Common myeloid progenitor, CD34-positive (primary cell): ENCODE measurements at regions not wholly inside any gene's neighbourhood (a gene's known extent, or its start where the extent isn't known, plus 50 kb on each side); places are given as distances from the start of the nearest gene placed in this dataset.

Experiments used
- CTCF ChIA-PET: fragments of 350-600 bp; sonication (Branson Sonifier 250); formaldehyde crosslinking; loops from one replicate; lab custom pipeline; 2021; ENCODE audit warnings: antibody characterized with exemption; lab: Charles Lee
- POLR2A ChIA-PET: fragments of 350-600 bp; sonication (Branson Sonifier 250); formaldehyde crosslinking; loops from one replicate; lab custom pipeline; 2021; ENCODE audit warnings: antibody characterized with exemption; lab: Charles Lee
- DNase-seq, 3 donors: peaks; one replicate each; pipeline versions ENCODE4 v3.0.0 to v3.0.0-alpha.2; 2013
- H3K27ac ChIP-seq, 2 experiments: 1 replicate in 1 of 2; 2 replicates in 1 of 2; pipeline ENCODE4 v1.7.0; 2013; ENCODE audit warnings: inconsistent platforms in 2 of 2, low read length in 2 of 2, mild to moderate bottlenecking in 2 of 2, low read depth in 1 of 2, moderate library complexity in 1 of 2; ENCODE audit not compliant: severe bottlenecking in 2 of 2, insufficient read depth in 1 of 2, poor library complexity in 1 of 2
- H3K27me3 ChIP-seq, 5 experiments: replicated peaks in 2 of 5; 1 replicate in 3 of 5; 2 replicates in 2 of 5; pipeline versions ENCODE4 v1.6.1 to v1.7.0; 2013; ENCODE audit warnings: low read length in 4 of 5, mild to moderate bottlenecking in 2 of 5, moderate library complexity in 2 of 5, inconsistent platforms in 1 of 5; ENCODE audit not compliant: insufficient read depth in 5 of 5, control insufficient read depth in 4 of 5
- H3K36me3 ChIP-seq, 4 experiments: 1 replicate in 2 of 4; 2 replicates in 2 of 4; pipeline versions ENCODE4 v1.6.1 to v1.7.0; 2013; ENCODE audit warnings: low read length in 3 of 4, control low read depth in 1 of 4, mild to moderate bottlenecking in 1 of 4; ENCODE audit not compliant: control insufficient read depth in 4 of 4, insufficient read depth in 4 of 4
- H3K4me1 ChIP-seq, 4 experiments: 1 replicate in 3 of 4; 2 replicates in 1 of 4; pipeline versions ENCODE4 v1.6.1 to v1.7.1; 2013; ENCODE audit warnings: low read length in 3 of 4, mild to moderate bottlenecking in 3 of 4, control low read depth in 1 of 4, inconsistent platforms in 1 of 4, moderate library complexity in 1 of 4; ENCODE audit not compliant: control insufficient read depth in 4 of 4, insufficient read depth in 4 of 4; ENCODE audit errors: control extremely low read depth in 1 of 4
- H3K4me3 ChIP-seq, 7 experiments: 1 replicate in 4 of 7; 2 replicates in 3 of 7; pipeline versions ENCODE4 v1.5.1 to v1.7.0; 2013; ENCODE audit warnings: mild to moderate bottlenecking in 7 of 7, low read length in 6 of 7, moderate library complexity in 6 of 7, inconsistent platforms in 2 of 7, low read depth in 2 of 7, control low read depth in 1 of 7; ENCODE audit not compliant: insufficient read depth in 4 of 7, control insufficient read depth in 1 of 7; ENCODE audit errors: extremely low read depth in 1 of 7
- H3K9me3 ChIP-seq, 5 experiments: 1 replicate in 4 of 5; 2 replicates in 1 of 5; pipeline versions ENCODE4 v1.6.1 to v1.7.1; 2013; ENCODE audit warnings: low read length in 4 of 5, mild to moderate bottlenecking in 2 of 5, inconsistent platforms in 1 of 5, low read depth in 1 of 5, moderate library complexity in 1 of 5; ENCODE audit not compliant: control insufficient read depth in 4 of 5, insufficient read depth in 2 of 5; ENCODE audit errors: control extremely low read depth in 1 of 5
- WGBS: methylation state at CpG from one replicate; pipeline ENCODE4 v1.1.5; 2013; ENCODE audit not compliant: insufficient coverage; 5-methylcytosine and 5-hydroxymethylcytosine counted together

DNA sequence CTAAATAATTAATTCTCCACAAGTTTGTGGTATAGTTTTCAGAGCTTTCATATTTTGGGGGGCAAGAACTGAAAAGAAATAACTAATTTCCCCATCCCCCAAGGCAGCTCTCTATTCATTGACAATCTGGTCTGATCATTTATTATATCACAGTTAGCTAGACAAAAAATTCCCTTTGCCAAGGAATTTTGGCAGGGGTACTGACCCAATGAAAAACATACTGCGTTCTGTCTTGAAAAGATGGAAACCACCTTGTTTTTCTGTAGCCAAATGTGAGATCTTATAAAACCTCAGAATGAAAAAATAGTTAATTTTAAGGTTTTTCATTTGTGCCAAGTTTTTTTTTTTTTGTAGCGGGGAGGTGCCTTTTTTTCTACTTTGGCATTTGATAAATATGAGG lies 1008.9 kb downstream of the EFNA5 start:
- POLR2A ChIA-PET: no interaction called here
- H3K4me3 ChIP-seq: no peak overlapping the region
- WGBS: 100% methylated on average over 1 of the region's 2 CpGs
- no peaks in the 10 kb centered on the region for H3K36me3 ChIP-seq
- H3K9me3 ChIP-seq: peaks cover 0 to 3% (median 0%) of the 10 kb centered on the region in 5 experiments
- H3K4me1 ChIP-seq: no peaks in the 10 kb centered on the region
- CTCF ChIA-PET: no interaction called here
- DNase-seq: no peak
- no peak overlapping the region for H3K27ac ChIP-seq
- H3K27me3 ChIP-seq: no peaks in the 10 kb centered on the region

DNA sequence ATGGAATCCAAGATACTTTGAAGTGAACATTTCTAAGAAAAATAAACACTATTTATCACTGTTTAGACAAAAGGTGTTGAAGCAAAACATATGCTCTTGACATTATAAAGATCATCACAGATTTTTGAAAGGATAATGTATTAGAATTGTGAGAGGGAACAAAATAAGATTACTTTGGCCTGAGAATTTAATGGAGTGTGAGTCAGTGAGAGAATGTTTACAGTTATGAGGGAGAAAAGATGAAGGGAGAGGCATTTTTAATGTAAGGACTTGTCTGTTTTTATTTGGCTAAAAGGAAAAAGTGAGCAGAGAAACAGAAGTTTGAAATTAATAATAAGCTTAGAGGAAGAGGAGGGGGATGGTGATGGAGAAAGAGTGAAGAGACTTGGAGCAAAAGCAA lies 1010.1 kb downstream of the EFNA5 start:
- no peaks in the 10 kb centered on the region for H3K36me3 ChIP-seq
- H3K27ac ChIP-seq: no peak overlapping the region
- ChIA-PET CTCF (no interaction called here), POLR2A (no interaction called here)
- no peak overlapping the region for H3K4me3 ChIP-seq
- no peak for DNase-seq
- no peaks in the 10 kb centered on the region for H3K4me1 ChIP-seq
- peaks cover 0 to 3% (median 0%) of the 10 kb centered on the region in 5 experiments for H3K9me3 ChIP-seq
- H3K27me3 ChIP-seq: no peaks in the 10 kb centered on the region

DNA sequence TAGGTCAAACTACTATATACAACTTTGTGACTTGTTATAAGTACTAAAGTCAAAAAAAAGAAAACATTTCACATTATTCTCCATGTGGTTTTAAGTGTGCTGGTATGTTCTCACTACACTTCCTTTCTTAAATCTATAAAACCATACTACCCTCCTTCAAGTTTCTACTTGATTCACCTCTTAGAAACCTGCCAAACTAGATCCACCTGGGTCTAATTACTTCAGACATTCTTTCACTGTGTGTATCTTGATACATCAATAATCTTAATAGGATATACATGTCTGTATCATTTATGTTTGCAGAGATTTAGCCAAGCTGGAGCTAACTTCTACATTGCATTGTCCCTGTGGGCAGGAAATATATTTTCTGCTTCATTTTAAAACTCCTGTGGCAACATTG lies 1012.6 kb downstream of the EFNA5 start:
- no peaks in the 10 kb centered on the region for H3K36me3 ChIP-seq
- POLR2A ChIA-PET: no interaction called here
- CTCF ChIA-PET: no interaction called here
- no peak overlapping the region for H3K4me3 ChIP-seq
- H3K4me1 ChIP-seq: no peaks in the 10 kb centered on the region
- H3K9me3 ChIP-seq: peaks cover 0 to 6% (median 0%) of the 10 kb centered on the region in 5 experiments
- H3K27ac ChIP-seq: no peak overlapping the region
- DNase-seq: no peak
- no peaks in the 10 kb centered on the region for H3K27me3 ChIP-seq

DNA sequence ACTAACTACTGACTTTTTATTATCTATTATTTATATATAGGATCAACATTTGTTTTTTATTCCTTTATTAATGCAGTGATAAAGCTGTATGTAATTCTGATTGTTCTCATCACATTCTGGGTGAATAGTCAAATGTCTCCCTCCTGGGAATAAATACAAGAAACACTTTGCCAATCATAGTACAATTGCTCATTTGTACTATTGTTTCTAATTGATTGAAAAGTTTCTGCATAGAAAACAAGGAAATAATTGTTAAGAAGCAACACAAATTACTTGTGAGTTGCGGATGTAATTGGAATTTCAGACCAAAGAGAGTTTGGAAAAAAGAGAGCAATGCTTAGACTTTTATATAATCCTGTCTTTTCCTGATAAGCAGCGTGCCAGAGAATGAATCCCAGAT lies 1013.9 kb downstream of the EFNA5 start:
- Histone ChIP-seq H3K4me1 (no peaks in the 10 kb centered on the region), H3K27ac (no peak overlapping the region), H3K4me3 (no peak overlapping the region), H3K27me3 (no peaks in the 10 kb centered on the region), H3K36me3 (no peaks in the 10 kb centered on the region), H3K9me3 (peaks cover 0 to 6% (median 0%) of the 10 kb centered on the region in 5 experiments)
- POLR2A ChIA-PET: no interaction called here
- CTCF ChIA-PET: no interaction called here
- no peak for DNase-seq
- WGBS: no CpG with 5 or more reads among the region's 2 CpGs

DNA sequence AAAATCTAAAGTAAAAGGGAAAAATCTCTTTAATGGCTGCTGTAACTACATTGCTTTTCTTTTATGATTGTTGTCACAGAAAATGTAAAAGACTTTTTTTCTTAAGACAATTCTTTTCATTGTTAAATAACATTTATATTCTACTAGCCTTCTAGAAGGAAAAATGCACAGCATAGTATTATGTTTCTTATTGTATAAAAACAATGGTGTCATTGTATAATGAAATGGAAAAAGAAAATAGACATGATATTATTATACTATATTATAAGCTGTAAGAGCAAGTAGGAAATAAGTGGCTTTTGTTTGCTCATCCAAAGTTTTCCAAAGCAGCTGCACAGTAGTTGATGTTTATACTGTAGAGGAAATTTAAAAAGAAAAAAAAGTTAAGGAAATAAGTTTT lies 1021.7 kb downstream of the EFNA5 start:
- Histone ChIP-seq H3K36me3 (no peaks in the 10 kb centered on the region), H3K4me3 (no peak overlapping the region), H3K4me1 (no peaks in the 10 kb centered on the region), H3K27me3 (no peaks in the 10 kb centered on the region), H3K27ac (no peak overlapping the region), H3K9me3 (no peaks in the 10 kb centered on the region)
- CTCF ChIA-PET: no interaction called here
- POLR2A ChIA-PET: no interaction called here
- no peak for DNase-seq

DNA sequence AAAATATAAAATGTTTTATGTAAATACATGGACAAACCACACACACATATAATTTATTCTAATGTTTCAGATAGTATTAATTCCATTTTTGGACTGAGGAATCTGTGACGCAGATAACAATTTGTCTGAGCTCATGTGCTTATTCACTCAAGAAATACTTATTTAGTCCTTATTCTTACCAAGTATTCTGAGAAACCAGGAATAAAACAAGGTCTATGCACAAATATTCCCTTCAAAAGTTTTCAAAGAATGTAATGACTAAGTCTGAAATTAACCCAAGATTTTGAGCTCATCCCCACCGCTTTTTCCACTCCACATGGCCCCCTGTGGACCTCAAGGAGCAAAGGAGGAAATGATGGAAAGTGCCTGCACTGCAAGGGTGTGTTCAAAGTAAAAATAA lies 1022.3 kb downstream of the EFNA5 start:
- Histone ChIP-seq H3K36me3 (no peaks in the 10 kb centered on the region), H3K9me3 (no peaks in the 10 kb centered on the region), H3K27ac (no peak overlapping the region), H3K4me1 (no peaks in the 10 kb centered on the region), H3K27me3 (no peaks in the 10 kb centered on the region), H3K4me3 (no peak overlapping the region)
- whole genome bisulfite sequencing: no CpG with 5 or more reads among the region's 2 CpGs
- ChIA-PET CTCF (no interaction called here), POLR2A (interaction anchor here (0.6 kb wide), 1 partner anchor 33 kb away, joined by 3 read pairs; no protein-coding TSS in a partner anchor)
- no peak for DNase-seq

DNA sequence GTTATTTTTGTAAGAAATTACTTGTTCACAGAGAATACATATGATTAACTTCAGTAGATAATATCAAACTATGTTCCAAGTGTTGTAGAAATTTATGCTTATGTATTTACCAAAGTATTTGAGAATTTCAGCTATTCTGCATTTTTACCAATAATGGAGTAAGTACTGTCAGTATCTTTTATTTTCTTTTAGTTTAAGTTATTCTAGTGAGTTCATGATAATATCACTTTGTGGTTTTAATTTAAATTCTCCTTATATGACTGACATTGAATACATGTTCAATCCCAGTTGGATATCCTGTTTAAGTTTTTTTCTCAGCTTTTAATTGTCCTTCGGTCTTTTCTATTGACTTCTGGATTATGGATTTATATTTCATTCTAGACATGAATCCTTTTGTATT lies 1024.6 kb downstream of the EFNA5 start:
- no peaks in the 10 kb centered on the region for H3K36me3 ChIP-seq
- CTCF ChIA-PET: no interaction called here
- no peaks in the 10 kb centered on the region for H3K9me3 ChIP-seq
- no peak overlapping the region for H3K4me3 ChIP-seq
- POLR2A ChIA-PET: no interaction called here
- no peak for DNase-seq
- no CpG with 5 or more reads among the region's 1 CpG for WGBS
- no peaks in the 10 kb centered on the region for H3K27me3 ChIP-seq
- H3K27ac ChIP-seq: no peak overlapping the region
- H3K4me1 ChIP-seq: no peaks in the 10 kb centered on the region
